ENCODE measurements at regions not wholly inside any gene's neighbourhood (a gene's known extent, or its start where the extent isn't known, plus 50 kb on each side); places are given as distances from the start of the nearest gene placed in this dataset.
"Not testable (repeated sequence)": the region's sequence is repeated elsewhere in the genome, so short reads cannot be mapped to it uniquely, and the experiment has no call there.

DNA sequence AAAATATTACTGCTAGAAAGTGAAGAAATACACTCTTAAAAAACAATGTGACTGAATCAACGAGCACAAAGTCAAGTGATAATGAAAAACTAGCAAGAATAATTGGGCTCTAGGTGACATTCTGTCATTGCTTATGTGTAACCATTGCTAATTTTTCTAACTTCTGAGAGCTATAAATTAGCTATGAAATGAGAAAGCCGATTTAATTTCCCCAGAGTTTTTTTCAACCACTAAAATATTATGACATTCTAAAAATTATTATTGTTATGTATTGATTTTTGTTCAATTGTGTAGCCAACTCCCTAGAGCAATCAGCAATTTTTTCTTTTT lies 458.6 kb upstream of the ATXN8OS start:
- DNase-seq (ENCODE audit: low spot score): no peak

DNA sequence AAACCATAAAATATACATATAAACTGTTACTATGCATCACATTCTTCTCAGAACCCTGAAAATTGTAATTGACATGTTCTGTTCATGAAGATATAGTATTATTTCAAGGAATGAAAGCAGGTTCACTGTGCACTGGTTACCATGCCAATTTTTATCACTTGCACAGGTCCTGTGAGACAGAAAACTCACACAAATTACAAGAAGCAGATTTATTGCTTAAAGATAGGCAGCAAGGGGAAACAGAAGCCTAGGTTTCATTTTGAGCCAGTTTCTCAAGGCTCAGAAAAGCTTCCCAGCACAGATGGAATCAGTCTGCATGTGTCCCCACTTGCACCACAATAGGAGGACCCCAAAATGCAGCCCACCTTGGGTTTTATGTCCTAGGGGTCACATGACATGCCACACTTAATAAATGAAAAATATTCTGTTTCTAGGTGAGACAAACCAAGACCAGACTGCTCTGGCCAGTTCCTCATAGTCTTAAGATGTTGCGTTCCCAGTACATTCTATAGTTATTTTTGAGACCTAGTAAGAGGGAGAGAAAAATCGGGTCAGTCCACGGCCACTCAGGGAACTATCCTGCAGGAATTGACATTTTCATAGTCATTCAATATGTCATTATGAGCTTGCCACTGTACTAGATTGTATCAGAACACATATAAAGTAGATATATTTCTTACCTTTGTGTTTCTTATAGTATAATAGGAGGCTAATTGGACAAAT lies 459.1 kb upstream of the ATXN8OS start:
- no peak for DNase-seq (ENCODE audit: low spot score)

DNA sequence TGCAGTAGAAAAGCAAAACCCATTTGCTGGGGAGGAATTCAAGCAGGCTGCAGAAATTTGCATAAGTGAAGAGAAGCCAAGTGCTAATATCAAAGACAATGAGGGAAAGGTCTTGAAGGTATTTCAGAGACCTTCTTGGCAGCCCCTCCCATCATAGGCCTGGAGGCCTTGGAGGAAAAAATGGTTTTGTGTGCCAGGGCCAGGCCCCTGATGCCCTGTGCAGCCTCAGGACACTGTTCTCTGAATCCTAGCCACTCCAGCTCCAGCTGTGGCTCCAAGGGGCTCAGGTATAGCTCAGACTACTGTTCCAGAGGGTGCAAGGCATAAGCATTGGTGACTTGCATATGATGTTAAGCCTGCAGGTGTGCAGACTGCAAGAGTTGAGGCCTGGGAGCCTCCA lies 463.2 kb upstream of the ATXN8OS start:
- DNase-seq (ENCODE audit: low spot score): no peak

DNA sequence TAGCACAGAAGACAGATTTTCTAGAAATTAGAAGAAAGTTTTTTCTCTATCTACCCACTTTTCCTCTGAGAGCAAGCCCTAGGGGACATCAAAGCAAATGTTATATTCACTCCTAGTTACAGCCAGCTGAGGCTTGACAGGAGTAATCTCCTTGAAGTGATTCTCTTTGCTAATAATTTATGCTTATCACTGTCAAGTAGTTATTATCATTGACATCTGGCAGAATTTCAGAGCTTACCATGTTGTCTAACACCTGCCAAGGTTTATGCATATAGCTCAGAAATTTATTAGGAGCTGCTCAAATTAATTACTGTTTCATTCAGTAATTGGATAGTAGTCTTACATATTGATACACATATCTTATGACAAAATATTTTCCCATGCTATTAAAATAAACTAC lies 465.9 kb upstream of the ATXN8OS start:
- no peak for DNase-seq (ENCODE audit: low spot score)

DNA sequence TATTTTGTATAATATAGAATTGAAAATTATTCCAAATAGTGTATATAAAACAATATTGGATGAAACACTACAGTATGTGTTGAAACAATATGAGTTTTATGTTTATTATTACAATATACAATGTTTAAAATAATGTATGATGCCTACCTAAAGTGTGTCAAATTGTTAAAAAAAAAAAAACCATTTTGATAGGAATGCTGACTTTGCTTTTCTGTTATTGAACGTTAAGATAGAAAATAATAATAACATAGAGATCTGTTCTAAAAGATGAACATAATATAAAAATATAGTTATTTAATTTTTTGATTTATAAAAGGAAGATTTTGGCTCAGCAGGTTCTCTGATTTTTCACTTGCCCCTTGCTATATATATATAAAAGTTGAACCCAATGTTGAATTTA lies 474.6 kb upstream of the ATXN8OS start:
- no peak for DNase-seq (ENCODE audit: low spot score)

DNA sequence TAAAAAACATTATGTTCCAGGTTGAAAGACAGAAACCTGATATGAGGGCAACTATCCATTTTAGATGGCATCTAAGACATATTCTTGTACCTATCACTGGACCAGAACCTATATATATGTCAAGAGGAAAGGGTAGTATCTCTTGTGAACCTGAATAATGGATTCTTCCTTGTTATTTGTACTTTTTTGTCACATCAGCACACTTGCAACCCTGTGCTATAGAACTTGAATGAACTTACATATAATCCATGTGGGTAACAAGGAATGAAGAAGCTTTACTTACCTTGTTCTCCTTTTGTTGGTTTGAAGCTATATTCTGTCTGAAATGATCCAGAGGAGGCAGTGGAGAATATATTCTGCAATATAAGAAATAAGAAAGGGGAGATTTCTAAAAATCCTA lies 483.7 kb upstream of the ATXN8OS start:
- no peak for DNase-seq (ENCODE audit: low spot score)

DNA sequence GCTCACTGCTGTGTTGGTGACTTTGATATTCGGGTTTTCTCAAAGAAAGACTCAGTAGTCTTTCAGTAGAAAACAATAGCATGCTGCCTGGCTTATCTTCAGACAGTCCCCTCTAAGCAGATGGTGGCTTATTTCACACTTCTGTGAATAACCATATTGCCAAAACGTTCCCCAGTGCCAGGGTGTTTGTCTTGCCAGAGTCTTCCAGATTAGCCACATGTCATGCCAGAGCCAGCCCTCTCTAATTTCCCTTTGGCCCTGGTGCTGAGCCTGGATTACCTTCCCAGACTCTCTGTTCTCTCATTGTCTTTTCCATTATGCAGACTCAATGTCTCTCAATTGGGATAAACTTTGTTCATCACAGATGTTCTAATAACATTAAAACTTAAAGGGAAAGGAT lies 488.0 kb upstream of the ATXN8OS start:
- DNase-seq (ENCODE audit: low spot score): no peak

DNA sequence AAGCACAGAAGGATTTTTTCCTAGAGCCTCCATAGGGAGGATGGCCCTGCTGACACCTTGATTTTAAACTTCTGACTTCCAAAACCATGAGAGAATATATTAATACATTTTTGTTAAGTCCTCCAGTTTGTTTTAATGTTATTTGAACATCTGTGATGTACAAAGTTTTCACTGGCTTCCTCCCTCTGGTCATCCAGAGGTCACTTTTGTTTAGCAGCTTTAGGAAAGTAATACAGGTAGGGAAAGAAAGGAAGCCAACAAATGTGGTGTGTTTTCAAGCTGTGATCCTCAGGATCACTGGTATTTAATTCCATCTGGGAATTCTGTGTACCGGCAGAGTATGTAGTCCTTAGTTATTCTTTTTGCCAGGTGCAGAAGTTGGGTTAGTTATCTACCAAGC lies 488.8 kb upstream of the ATXN8OS start:
- DNase-seq (ENCODE audit: low spot score): no peak

DNA sequence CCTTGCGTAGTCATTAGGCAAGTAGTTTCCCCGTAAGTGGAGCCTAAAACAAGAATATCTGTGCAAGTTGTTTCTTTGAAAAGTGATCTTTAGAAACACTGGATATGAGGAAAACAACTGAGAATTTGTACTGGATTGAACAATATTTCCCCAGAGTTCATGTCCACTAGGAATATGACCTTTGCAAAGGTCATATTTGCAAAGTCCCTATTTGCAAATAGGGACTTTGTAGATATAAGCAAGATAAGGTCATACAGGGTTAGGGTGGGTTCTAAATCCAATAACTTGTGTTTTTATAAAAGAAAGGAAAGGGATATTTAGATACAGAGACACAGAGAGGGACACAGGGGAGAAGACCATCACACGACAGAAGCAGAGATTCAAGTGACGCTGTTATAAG lies 489.2 kb upstream of the ATXN8OS start:
- DNase-seq (ENCODE audit: low spot score): no peak

DNA sequence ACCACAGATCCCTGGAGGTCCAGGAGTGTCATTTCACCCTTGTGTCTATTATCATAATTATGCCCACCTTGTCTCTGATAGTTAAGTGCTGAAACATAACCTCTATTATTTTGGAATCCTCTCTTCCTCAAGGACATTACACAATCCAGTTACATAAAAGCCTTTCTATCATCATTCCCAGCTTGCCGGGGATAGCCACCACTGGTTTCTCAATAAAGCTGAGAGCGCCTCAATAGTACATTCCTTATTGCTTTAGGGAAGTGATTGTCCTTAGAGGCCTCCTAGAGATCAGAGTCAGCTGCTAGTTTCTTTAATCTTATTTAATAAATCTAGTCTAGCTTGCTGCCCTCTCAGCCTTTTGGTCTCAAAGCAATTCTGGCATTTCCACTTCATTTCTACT lies 490.0 kb upstream of the ATXN8OS start:
- DNase-seq (ENCODE audit: low spot score): no peak

DNA sequence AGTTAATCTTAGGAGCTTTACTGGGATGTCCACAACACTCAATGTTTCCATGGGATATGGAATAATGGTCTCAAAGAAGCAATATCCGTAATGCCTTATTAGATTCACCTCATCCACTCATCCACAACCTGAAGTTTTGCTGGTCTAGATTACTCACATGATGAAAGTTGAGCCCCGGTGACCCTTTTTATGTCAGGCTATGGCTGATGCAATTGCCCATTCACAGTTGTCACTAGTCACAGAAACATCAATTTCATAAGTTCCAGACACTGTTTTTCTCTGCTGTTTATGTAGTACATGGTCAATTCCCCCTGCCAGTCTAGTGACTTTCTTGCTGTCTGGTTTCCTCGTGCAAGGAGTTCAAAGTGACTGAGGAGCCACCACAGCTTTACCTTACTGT lies 491.2 kb upstream of the ATXN8OS start:
- DNase-seq (ENCODE audit: low spot score): no peak

DNA sequence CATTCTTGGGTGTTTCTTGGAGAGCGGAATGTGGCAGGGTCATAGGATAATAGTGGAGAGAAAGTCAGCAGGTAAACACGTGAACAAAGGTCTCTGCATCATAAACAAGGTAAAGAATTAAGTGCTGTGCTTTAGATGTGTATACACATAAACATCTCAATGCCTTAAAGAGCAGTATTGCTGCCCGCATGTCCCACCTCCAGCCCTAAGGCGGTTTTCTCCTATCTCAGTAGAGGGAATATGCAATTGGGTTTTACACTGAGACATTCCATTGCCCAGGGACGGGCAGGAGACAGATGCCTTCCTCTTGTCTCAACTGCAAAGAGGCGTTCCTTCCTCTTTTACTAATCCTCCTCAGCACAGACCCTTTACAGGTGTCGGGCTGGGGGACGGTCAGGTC lies 492.6 kb upstream of the ATXN8OS start:
- DNase-seq (ENCODE audit: low spot score): not testable (repeated sequence)

DNA sequence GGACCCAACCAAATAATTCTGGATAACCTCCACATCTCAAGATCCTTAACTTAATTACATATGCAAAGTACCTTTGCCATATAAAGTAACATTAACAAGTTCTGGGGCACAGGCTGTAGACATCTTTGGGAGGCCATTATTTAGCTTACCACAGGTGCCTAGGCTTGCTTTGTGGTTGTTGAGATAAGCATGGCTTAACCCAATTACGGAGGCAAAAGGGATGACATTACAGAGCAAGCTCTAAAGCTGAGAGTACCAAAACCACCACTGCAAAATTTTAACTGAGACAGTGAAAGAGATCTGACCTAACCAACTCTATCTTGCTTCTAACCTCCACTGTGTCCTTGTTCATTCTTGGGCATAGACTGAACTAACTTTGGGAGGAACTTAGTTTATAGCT lies 502.9 kb upstream of the ATXN8OS start:
- DNase-seq (ENCODE audit: low spot score): no peak

DNA sequence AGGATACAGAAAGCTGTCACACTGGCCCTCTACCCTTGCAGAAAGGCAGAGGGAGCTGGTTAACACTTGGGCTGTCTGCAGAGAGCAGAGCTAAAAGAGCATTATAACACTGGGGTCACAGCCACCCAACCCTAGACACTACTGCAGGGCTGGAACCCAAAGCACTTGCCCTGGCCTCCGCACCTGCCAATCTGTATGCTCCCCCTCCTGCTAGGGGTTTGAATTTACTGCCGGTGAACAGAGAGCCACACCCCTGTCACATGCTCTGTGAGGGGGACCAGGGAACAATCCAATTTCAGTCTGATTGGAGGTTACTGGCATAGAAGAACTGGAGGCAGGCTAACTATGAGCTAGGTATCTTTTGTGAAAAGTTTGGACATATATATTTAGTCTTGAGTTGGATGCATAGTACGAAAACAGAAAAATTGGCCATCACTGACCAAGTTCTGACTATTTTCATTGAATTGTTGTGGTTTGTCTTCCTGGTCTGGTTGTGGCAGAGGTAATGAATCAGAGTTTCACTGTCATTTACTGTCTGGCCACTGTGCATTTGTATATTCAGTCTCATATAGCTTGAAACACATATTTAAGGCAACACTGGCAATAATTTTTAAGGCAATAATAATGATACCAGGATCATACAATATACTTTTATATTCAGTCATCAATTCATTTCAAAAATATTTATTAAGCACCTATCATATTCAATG lies 504.3 kb upstream of the ATXN8OS start:
- DNase-seq (ENCODE audit: low spot score): no peak

DNA sequence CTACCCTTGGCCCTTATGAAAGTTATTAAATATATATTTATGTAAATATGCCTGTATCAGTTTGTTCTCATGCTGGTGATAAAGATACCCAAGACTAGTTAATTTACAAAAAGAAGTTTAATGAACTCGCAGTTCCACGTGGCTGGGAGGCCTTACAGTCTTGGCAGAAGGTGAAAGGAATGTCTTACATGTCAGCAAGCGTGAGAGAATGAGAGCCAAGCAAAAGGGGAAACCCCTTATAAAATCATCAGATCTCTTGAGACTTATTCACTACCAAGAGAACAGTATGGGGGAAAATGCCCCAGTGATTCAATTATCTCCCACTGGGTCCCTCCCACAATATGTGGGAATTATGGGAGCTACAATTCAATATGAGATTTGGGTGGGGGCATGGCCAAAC lies 506.0 kb upstream of the ATXN8OS start:
- no peak for DNase-seq (ENCODE audit: low spot score)

DNA sequence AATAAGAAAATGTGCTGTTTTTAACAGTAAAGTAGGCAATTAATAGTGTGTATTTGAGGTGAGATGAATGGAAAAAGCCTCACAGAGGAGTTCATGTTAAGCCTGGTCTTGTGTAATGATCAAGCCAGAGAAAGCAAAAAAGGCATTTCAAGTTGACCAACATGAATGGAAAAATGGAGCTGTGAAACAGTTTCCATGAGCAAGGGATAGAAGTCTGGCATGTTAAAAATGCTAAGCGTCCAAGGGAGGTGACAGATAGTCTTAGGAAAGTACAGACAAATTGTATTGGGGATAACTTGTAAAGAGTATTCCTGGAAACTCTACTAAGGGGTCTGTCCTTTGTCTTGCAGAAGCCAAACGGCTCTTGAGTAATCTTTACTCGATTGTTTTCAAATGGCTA lies 506.8 kb upstream of the ATXN8OS start:
- DNase-seq (ENCODE audit: low spot score): no peak

DNA sequence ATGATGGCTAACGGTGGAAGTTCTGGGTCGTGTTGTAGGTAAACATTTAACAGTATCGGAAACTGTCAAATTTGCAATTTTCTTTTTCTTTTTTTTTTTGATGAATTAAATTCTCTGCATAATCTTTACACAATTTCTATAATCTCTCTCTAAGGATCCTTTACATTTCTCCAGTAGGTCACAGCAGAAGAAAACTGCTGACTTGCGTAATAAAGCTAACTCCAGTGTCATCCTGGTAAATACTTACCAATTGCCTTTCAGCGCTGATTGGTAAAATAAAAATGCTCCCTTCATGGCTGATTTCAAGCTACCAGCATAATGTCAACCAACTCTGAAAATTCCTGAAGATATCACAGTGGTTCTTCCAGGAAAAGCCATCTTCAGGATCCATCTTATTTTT lies 510.5 kb upstream of the ATXN8OS start:
- no peak for DNase-seq (ENCODE audit: low spot score)

DNA sequence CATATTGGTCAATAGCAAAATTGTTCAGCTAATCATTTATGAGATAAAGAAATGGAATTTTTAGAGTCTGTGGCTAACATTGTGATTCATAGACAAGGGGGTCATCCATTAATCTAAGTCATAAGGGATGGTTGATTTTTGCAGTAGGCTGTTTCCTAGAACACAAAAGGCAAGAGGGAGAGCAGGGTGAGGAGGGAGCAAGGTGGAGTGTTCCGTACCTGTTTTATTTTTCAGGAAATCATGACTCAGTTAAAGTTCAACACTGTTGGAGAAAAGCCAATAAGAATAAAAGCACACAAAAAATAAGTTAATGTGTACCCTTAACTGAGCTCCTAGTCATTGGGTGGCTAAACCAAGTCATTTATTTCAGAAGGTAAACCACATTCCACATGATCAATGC lies 512.4 kb upstream of the ATXN8OS start:
- DNase-seq (ENCODE audit: low spot score): no peak

DNA sequence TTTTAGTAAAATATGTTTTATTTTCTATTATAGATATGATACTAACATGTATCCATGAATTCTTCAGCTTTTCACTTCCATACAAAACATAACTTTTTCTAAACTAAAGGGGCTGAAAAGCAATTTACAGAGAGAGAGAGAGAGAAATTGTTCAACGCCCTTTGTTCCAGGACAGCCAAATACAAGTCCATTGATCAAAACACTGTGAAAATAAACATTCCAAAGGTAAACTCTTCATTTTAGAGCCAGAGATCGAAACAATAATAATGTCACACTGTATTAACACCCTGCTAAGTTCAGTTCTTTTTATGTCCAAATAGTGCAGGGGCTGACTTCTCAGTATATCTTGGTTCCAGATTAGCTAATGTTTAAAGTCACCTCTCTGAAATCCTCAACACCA lies 516.2 kb upstream of the ATXN8OS start:
- DNase-seq (ENCODE audit: low spot score): no peak

DNA sequence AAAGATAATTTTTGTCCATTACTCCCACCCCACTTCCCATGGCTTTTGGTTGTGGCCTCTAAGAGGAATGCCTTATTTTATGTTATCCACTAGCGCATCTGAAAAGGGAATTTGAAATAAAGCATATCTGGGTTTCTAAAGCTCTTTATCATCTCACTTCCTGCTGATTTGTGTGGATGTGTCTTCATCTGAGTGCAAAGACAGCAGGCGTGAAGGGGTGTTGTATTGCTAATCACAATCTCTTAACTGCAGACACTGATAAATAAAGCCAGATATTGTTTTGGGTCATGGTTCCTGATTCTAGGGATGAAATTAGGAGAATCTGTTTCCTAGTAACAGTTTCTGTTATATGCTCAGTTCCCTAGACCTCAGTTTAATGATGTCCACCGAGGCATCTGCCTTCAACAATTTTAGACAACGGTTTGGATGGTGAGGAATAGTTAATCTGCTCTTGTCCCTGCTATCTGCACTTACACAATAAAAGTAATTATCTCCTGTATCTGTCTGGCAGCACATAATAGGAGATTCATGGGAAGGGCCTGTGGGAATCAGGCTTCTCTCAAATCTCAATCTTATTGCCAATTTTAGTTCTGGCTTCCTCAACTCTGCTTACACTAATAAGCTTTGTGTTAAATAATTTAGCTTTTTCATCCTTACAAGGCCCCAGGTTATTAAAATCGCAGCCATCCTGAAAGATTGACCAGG lies 517.9 kb upstream of the ATXN8OS start:
- no peak for DNase-seq (ENCODE audit: low spot score)

DNA sequence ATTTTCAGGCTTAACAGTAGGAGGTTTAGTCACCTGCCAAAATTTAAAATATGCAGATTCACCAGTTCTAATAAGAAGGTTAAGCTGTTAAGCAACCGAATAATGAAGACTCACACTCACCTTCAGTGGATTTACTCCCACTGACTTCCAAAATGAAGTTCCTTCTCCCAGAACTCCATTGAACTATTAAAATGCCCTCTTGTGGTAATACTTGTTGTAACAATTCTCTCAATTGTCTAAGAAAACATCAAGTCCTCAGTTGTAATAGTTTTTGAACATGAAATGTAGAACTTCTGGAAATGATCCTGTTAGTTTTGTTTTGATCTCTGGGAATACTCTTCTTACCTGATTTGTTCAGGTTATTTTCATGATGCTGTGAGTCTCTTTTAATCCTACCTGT lies 522.0 kb upstream of the ATXN8OS start:
- no peak for DNase-seq (ENCODE audit: low spot score)

DNA sequence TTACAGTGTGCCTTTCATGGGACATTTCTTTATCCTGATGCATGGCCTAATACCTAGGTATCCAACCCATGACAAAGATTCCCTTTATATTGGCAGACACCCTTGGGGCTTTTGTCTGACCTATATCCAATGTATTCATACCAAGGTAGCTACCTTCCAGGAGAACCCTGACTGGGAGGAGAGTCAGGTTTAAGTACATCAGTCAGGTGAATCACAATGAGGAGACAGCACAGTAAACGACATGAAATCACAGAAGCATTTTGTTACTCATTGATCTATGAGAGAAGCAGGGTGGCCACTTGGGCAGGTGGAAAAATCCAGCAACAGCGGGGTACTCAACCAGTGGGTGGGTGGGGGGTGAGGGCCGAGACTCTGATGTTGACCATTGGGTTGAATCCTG lies 527.4 kb upstream of the ATXN8OS start:
- DNase-seq (ENCODE audit: low spot score): no peak

DNA sequence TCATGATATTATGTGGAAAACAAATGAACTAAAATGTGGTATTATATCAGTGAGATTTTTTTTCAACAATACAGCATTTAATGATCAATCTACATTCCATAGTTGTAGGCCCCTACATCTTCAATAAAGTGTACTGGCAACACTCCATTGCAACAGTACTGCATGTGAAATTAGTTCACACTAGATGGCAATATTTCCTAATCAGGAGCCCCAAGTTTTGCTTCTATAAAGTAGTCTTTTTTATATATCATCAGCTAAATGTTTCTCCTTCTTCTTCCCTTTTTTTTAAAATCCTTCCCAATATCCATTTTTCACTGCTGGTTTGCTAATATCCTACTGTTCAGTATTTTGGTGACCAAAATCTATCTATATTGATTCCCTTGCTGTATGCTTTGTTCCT lies 528.3 kb upstream of the ATXN8OS start:
- no peak for DNase-seq (ENCODE audit: low spot score)
